ENCODE measurements at regions not wholly inside any gene's neighbourhood (a gene's known extent, or its start where the extent isn't known, plus 50 kb on each side); places are given as distances from the start of the nearest gene placed in this dataset.

GRCh38 chr2:134108113-134108512 is 145.8 kb upstream of the MGAT5 start:
- H3K4me3 ChIP-seq (ENCODE audit: low read depth, low read length, poor library complexity, severe bottlenecking): no peak overlapping the region
- no peaks in the 10 kb centered on the region for H3K36me3 ChIP-seq (ENCODE audit: insufficient read depth, low read length)
- no peaks in the 10 kb centered on the region for H3K79me2 ChIP-seq (ENCODE audit: insufficient read depth, low read length)
- H3K4me1 ChIP-seq (ENCODE audit: insufficient read depth, low read length, severe bottlenecking): no peaks in the 10 kb centered on the region
- H3K27me3 ChIP-seq (ENCODE audit: insufficient read depth, low read length): 0 out of 2 replicates have a peak, but pooled peaks cover 2% of the 10 kb centered on the region
- no peaks in the 10 kb centered on the region for H3K9me3 ChIP-seq (ENCODE audit: low read length)
- H2AFZ ChIP-seq (ENCODE audit: low read length): no peak overlapping the region
- no peak overlapping the region for H3K27ac ChIP-seq (ENCODE audit: low read depth, low read length, poor library complexity, severe bottlenecking)
- no peak overlapping the region for H3K4me2 ChIP-seq (ENCODE audit: low read length)
- no peak overlapping the region for H3K9ac ChIP-seq (ENCODE audit: low read length)
- H3K9me2 ChIP-seq (ENCODE audit: low read depth, low read length): no peaks in the 10 kb centered on the region
- H4K20me1 ChIP-seq (ENCODE audit: insufficient read depth, low read length): no peaks in the 10 kb centered on the region
- TF ChIP-seq EZH2 (IDR thresholded peaks at IDR 0.05; ENCODE audit: borderline replicate concordance, low read length): no peak
- TF ChIP-seq, protein P1, sequence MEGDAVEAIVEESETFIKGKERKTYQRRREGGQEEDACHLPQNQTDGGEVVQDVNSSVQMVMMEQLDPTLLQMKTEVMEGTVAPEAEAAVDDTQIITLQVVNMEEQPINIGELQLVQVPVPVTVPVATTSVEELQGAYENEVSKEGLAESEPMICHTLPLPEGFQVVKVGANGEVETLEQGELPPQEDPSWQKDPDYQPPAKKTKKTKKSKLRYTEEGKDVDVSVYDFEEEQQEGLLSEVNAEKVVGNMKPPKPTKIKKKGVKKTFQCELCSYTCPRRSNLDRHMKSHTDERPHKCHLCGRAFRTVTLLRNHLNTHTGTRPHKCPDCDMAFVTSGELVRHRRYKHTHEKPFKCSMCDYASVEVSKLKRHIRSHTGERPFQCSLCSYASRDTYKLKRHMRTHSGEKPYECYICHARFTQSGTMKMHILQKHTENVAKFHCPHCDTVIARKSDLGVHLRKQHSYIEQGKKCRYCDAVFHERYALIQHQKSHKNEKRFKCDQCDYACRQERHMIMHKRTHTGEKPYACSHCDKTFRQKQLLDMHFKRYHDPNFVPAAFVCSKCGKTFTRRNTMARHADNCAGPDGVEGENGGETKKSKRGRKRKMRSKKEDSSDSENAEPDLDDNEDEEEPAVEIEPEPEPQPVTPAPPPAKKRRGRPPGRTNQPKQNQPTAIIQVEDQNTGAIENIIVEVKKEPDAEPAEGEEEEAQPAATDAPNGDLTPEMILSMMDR (IDR thresholded peaks at IDR 0.05; ENCODE audit: low read length): no peak
- H3F3A ChIP-seq (ENCODE audit: insufficient read depth, low read length): no peaks in the 10 kb centered on the region

DNA sequence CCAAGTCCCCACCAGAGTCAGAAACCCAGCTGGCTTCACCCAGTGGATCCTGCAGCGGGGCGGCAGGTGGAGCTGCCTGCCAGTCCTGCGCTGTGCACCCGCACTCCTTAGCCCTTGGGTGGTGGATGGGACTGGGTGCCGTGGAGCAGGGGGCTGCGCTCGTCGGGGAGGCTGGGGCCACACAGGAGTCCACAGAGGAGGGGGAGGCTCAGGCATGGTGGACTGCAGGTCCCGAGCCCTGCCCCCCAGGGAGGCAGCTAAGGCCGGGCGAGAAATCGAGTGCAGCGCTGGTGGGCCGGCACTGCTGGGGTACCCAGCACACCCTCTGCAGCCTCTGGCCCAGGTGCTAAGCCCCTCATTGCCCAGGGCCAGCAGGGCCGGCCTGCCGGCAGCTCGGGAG is 144.6 kb upstream of the MGAT5 start:
- H3K4me1 ChIP-seq (ENCODE audit: insufficient read depth, low read length, severe bottlenecking): no peaks in the 10 kb centered on the region
- no peak overlapping the region for H3K4me3 ChIP-seq (ENCODE audit: low read depth, low read length, poor library complexity, severe bottlenecking)
- H2AFZ ChIP-seq (ENCODE audit: low read length): no peak overlapping the region
- H3F3A ChIP-seq (ENCODE audit: insufficient read depth, low read length): no peaks in the 10 kb centered on the region
- H3K79me2 ChIP-seq (ENCODE audit: insufficient read depth, low read length): no peaks in the 10 kb centered on the region
- H3K27ac ChIP-seq (ENCODE audit: low read depth, low read length, poor library complexity, severe bottlenecking): no peak overlapping the region
- no peaks in the 10 kb centered on the region for H3K9me3 ChIP-seq (ENCODE audit: low read length)
- H3K36me3 ChIP-seq (ENCODE audit: insufficient read depth, low read length): no peaks in the 10 kb centered on the region
- H3K4me2 ChIP-seq (ENCODE audit: low read length): no peak overlapping the region
- no peak for TF ChIP-seq EZH2 (IDR thresholded peaks at IDR 0.05; ENCODE audit: borderline replicate concordance, low read length)
- TF ChIP-seq, protein P1 (IDR thresholded peaks at IDR 0.05; ENCODE audit: low read length): no peak
- H3K9ac ChIP-seq (ENCODE audit: low read length): no peak overlapping the region
- H4K20me1 ChIP-seq (ENCODE audit: insufficient read depth, low read length): no peaks in the 10 kb centered on the region
- H3K9me2 ChIP-seq (ENCODE audit: low read depth, low read length): no peaks in the 10 kb centered on the region
- no peaks in the 10 kb centered on the region for H3K27me3 ChIP-seq (ENCODE audit: insufficient read depth, low read length)

GRCh38 chr2:134109725-134110124 is 144.1 kb upstream of the MGAT5 start:
- no peak for TF ChIP-seq EZH2 (IDR thresholded peaks at IDR 0.05; ENCODE audit: borderline replicate concordance, low read length)
- TF ChIP-seq, protein P1 (IDR thresholded peaks at IDR 0.05; ENCODE audit: low read length): no peak
- Histone ChIP-seq H3F3A (ENCODE audit: insufficient read depth, low read length) (no peaks in the 10 kb centered on the region), H3K27ac (ENCODE audit: low read depth, low read length, poor library complexity, severe bottlenecking) (no peak overlapping the region), H3K9ac (ENCODE audit: low read length) (no peak overlapping the region), H4K20me1 (ENCODE audit: insufficient read depth, low read length) (no peaks in the 10 kb centered on the region), H3K9me2 (ENCODE audit: low read depth, low read length) (no peaks in the 10 kb centered on the region), H3K4me1 (ENCODE audit: insufficient read depth, low read length, severe bottlenecking) (no peaks in the 10 kb centered on the region), H2AFZ (ENCODE audit: low read length) (no peak overlapping the region), H3K4me3 (ENCODE audit: low read depth, low read length, poor library complexity, severe bottlenecking) (no peak overlapping the region), H3K9me3 (ENCODE audit: low read length) (no peaks in the 10 kb centered on the region), H3K36me3 (ENCODE audit: insufficient read depth, low read length) (no peaks in the 10 kb centered on the region), H3K79me2 (ENCODE audit: insufficient read depth, low read length) (no peaks in the 10 kb centered on the region), H3K27me3 (ENCODE audit: insufficient read depth, low read length) (no peaks in the 10 kb centered on the region), H3K4me2 (ENCODE audit: low read length) (no peak overlapping the region)
